HG02870 (cell line): ENCODE measurements at regions not wholly inside any gene's neighbourhood (a gene's known extent, or its start where the extent isn't known, plus 50 kb on each side); places are given as distances from the start of the nearest gene placed in this dataset.
"Not testable (repeated sequence)": the region's sequence is repeated elsewhere in the genome, so short reads cannot be mapped to it uniquely, and the experiment has no call there.

Experiments used
- ATAC-seq: cut with Tn5 transposase; IDR thresholded peaks from one replicate; pipeline ENCODE4 v1.9.1; 2021; ENCODE audit warnings: mild to moderate bottlenecking, moderate library complexity; ENCODE audit not compliant: unreplicated experiment

DNA sequence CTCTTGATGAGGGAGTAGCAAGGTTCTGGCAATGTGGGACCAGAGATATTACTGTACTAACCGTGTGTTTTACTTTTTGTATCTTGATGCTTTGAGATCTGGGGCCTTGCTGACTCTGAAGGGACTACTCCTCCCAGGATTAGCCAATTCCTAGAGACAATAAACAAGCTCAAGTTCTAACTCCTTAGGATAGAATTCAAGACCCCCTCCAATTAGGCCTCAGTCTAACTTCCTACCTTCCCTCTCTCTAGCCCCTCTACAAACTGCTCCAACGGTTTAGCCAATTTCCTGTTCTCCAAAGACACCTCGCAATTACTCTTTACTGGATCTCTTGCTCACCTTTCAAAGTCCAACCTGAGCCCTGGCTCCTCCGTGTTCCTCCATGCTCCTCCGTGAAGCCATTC, 158.7 kb upstream of the JARID2 start:
- ATAC-seq, result no peak

DNA sequence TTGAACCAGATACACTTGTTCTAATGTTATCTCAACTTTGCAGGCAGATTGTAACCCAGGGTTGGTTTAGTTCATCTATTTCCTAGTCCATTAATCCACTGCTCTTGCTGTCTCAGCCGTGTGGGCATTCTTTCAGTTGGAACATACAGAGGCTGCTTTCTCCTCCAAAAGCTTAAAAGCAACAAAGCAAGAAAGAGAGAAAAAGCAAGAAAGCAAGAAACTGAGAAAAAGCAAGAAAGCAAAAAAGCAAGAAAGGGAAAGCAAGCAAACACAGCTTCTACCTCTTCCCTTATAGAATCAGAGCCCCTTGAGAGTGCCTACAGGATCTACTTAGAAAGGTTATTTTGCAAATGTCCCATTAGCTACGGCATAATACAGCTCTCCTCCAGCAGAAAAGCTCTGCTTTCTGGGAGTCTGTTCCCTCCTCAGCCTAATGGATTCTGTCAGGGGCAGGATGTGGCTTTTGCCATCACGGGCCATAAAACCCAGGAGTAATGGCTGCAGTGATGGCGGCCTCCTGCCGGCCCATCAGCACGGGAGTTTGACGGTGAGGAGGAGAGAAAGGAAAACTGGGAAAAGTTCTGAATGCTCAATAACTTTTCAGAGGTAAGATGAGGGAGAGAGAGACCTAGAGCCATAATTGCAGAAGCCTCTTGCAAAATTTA, 156.8 kb upstream of the JARID2 start:
- ATAC-seq, result no peak

- ATAC-seq, result no peak
Observed at GRCh38 chr6:15089569-15090144, 156.2 kb upstream of the JARID2 start.

DNA sequence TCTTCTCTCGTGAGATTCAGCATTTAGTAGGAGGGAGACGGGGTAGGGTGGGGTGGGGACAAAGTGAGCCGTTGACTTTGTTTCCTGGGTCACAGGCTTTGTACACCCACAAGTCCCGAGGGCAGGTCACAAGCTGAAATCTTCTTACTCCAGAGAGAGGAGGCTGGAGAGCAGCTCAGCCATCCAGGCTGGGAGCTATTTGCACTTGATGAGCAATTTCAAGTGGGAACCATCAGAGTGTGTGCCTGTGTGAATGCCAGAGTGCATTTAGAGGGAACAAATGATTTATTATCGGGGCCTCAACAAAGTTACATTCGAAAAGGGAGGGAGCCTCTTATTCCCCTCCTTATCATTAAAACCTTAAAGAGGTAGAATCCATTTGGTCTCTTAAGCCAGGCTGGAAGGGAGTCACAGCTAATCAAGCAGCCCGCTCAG, 155.7 kb upstream of the JARID2 start:
- no peak for ATAC-seq

DNA sequence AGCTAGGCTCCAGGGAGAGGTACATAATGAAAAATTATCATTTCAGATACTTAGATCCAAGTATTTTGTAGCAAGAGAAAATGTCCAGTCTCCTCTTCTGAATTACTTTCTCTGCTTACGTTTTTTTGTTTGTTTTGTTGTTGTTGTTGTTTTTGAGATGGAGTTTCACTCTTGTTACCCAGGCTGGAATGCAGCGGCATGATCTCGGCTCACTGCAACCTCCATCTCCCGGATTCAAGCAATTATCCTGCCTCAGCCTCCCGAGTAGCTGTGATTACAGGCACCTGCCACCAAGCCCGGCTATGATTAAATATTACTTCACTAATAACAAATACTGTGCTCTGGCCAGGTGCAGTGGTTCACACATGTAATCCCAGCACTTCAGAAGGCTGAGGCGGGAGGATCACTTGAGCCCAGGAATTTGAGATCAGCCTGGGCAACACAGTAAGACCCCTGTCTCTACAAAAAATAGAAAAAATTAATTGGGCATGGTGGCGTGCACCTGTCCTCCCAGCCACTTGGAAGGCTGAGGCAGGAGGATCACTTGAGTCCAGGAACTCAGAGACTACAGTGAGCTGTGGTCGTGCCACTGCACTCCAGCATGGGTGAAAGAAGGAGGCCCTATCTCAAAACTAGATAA, 155.0 kb upstream of the JARID2 start:
- no peak for ATAC-seq

GRCh38 chr6:15096894-15097837, 148.7 kb upstream of the JARID2 start:
- no peak for ATAC-seq

GRCh38 chr6:15101130-15101529, 144.7 kb upstream of the JARID2 start:
- no peak for ATAC-seq

DNA sequence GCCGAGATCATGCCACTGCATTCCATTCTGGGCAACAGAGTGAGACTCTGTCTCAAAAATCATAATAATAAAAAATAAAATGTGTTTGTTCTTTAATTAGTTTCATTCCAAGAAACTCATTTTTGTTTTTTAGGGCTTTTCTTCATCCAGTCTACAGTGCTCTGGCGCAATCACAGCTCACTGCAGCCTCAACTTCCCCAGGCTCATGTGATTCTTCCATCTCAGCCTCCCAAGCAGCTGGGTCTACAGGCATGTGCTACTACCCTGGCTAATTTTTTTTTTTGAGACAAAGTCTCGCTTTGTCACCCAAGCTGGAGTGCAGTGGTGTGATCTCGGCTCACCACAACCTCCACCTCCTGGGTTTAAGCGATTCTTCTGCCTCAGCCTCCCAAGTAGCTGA, 143.6 kb upstream of the JARID2 start:
- ATAC-seq, result no peak

- ATAC-seq, result no peak
Observed at GRCh38 chr6:15106958-15107643, 138.8 kb upstream of the JARID2 start.

DNA sequence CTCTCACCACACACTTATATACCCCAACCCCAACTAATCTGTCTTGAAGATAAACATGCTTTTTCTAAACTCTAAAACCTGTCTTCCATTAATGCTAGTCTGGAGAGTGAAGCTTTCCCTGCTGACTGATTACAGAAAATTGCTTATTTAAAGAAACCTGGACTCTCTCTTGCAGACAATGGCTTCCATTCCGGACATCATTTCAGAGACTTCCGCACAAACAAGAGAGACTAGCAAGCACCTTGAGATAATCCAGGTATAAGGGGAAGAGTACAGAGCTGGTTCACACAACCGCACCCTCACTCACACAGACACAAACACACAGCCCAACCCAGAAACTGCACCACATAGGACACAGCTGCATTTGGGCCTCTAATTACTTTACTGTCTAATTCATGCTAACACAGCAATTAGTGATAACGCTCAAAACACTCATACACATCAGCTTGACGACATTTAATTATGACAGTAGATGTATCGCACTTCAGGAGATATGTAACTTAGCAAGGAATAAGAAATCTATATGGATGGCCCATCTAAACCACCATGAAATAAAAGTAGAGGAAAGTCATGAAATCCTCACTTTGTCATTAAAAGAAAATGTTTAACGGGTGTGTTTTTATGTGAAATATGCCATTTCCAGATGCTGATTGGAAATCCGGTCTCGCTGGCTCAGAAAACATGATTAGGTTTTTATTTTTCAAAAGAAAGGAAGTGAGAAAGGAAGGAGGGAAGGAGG, 138.1 kb upstream of the JARID2 start:
- ATAC-seq, result no peak

DNA sequence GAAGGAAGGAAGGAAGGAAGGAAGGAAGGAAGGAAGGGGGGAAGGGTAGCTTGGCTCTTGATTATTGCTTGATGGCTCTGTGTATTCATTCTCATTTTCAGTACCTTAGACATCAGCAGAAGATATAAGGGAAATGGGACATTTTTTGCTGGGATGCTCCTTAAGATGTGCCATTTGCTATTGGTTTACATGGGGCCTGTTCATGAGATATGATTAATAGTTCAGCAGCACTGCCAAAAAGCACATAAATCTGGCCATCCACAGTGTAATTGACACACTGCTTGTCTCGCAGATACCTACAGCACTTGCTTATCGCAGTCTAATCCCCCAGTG, 137.5 kb upstream of the JARID2 start:
- ATAC-seq, result no peak

DNA sequence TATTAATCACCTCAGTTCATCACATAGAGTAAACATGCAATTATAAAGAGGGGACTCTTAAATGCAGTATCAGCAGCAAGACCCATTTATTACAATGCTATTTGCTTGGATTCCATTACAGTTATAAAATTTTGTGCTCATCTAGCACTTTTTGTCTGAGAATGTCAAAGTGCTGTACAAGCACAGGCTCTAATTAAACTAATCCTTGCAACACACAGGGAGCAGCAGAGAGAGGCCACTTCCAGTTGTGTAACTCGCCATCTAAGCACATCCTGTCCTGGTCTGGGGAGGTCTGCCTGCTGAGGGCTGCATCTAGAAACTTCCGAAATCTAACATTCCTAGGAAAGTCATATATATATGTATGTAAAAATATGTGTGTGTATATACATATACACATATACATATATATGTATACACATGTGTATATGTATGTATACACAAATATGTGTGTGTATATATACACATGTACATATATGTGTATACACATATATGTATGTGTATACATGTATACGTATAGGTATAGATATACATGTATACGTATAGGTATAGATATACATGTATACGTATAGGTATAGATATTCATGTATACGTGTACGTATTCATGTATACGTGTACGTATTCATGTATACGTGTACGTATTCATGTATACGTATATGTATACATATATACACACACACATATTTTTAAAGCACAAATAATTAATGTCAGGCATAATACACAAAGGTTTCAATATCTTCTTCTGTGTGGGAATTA, 136.4 kb upstream of the JARID2 start:
- no peak for ATAC-seq

- no peak for ATAC-seq
Observed at GRCh38 chr6:15110726-15111354, 135.0 kb upstream of the JARID2 start.

DNA sequence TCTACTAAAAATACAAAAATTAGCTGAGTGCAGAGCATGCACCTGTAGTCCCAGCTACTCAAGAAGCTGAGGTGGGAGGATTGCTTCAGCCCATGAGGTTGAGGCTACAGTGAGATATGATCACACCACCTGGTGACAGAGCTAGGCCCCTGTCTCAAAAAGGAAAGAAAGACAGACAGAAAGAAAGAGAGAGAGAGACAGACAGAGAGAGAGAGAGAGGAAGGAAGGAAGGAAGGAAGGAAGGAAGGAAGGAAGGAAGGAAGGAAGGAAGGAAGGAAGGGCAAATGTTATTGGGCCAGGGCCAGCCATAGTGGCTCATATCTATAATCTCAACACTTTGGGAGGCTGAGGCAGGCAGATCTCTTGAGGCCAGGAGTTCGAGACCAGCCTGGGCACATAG, 134.3 kb upstream of the JARID2 start:
- ATAC-seq, result not testable (repeated sequence)

GRCh38 chr6:15113587-15113986, 132.3 kb upstream of the JARID2 start:
- no peak for ATAC-seq

- ATAC-seq, result no peak
Observed at GRCh38 chr6:15114061-15114460, 131.8 kb upstream of the JARID2 start.

DNA sequence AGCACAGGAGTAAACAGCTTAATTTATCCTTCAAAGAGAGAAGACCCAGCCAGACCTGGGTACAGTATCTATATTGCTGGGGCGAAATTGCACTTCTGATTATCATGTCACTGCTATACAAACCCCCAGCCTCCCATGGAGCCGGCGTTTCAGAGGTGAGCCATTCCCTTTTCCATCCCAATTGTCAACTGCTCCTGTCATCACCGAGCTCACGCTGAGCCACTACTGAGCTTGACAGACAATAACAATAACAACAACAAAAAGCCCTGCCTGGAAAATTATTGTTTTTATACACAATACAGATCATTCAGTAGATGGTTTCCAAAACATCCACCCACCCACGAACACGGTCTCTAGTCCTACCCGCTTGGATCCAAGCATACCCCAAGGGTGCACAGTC, 129.0 kb upstream of the JARID2 start:
- no peak for ATAC-seq

GRCh38 chr6:15121443-15121842, 124.4 kb upstream of the JARID2 start:
- ATAC-seq, result no peak

DNA sequence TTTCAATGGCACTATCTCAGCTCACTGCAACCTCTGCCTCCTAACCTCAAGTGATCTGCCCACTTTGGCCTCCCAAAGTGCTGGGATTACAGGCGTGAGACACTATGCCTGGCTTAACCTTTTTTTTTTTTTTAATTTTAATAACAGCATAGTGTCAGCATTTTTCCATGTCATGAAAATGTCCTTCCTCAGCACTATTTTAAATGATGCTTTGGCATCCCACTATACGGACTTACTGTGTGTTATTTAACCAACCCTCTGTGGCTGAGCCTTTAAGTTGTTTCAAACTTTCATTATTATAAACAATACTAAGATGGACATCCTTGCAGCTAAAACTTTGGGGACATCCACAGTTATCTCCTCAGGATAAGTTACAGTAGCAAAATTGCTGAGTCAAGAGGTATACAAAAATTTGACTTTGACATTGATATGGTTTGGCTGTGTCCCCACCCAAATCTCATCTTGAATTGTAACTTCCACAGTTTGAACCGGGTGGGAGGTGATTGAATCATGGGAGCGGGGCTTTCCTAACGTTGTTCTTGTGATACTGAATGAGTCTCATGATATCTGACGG, 123.8 kb upstream of the JARID2 start:
- no peak for ATAC-seq
